OCI-LY1 (cell line): ENCODE measurements at regions not wholly inside any gene's neighbourhood (a gene's known extent, or its start where the extent isn't known, plus 50 kb on each side); places are given as distances from the start of the nearest gene placed in this dataset.

Experiments used
- H2AFZ ChIP-seq: fragments of 200-600 bp; sonication (generic), shearing (Covaris generic); 2 replicates; pipeline ENCODE4 v1.6.0; 2014; ENCODE audit warnings: antibody characterized with exemption, mild to moderate bottlenecking, low read length
- H3F3A ChIP-seq: fragments of 200-600 bp; sonication (generic), shearing (Covaris generic); 2 replicates; pipeline ENCODE4 v1.6.0; 2014; ENCODE audit warnings: mild to moderate bottlenecking, antibody characterized with exemption, low read length, moderate library complexity; ENCODE audit not compliant: insufficient read depth
- H3K27ac ChIP-seq: fragments of 200-600 bp; sonication (generic); 2 replicates; pipeline ENCODE4 v1.5.1; 2014; ENCODE audit warnings: low read length, mixed run types, mild to moderate bottlenecking, low read depth; ENCODE audit not compliant: poor library complexity, severe bottlenecking
- H3K27me3 ChIP-seq: fragments of 200-600 bp; sonication (generic); 2 replicates; pipeline ENCODE4 v1.6.0; 2014; ENCODE audit warnings: antibody characterized with exemption, mild to moderate bottlenecking, low read length, moderate library complexity; ENCODE audit not compliant: insufficient read depth
- H3K36me3 ChIP-seq: fragments of 200-600 bp; sonication (generic); 2 replicates; pipeline ENCODE4 v1.6.1; 2014; ENCODE audit warnings: mild to moderate bottlenecking, antibody characterized with exemption, low read length, moderate library complexity, mixed read lengths; ENCODE audit not compliant: insufficient read depth
- H3K4me1 ChIP-seq: fragments of 200-600 bp; sonication (generic); 2 replicates; pipeline ENCODE4 v1.5.1; 2014; ENCODE audit warnings: mild to moderate bottlenecking, low read length, moderate library complexity; ENCODE audit not compliant: insufficient read depth, severe bottlenecking
- H3K4me2 ChIP-seq: fragments of 200-600 bp; sonication (generic), shearing (Covaris generic); 2 replicates; pipeline ENCODE4 v1.6.1; 2014; ENCODE audit warnings: low read length
- H3K4me3 ChIP-seq: fragments of 200-600 bp; sonication (generic); 2 replicates; pipeline ENCODE4 v1.5.1; 2014; ENCODE audit warnings: low read length, low read depth, mild to moderate bottlenecking, mixed read lengths; ENCODE audit not compliant: poor library complexity, severe bottlenecking
- H3K79me2 ChIP-seq: fragments of 200-600 bp; shearing (Covaris generic); 2 replicates; pipeline ENCODE4 v1.6.1; 2016; ENCODE audit warnings: mixed run types, low read length, mixed read lengths; ENCODE audit not compliant: insufficient read depth
- H3K9ac ChIP-seq: fragments of 200-600 bp; sonication (generic), shearing (Covaris generic); 2 replicates; pipeline ENCODE4 v1.6.1; 2014; ENCODE audit warnings: mild to moderate bottlenecking, low read length, mixed read lengths
- H3K9me2 ChIP-seq: fragments of 200-600 bp; sonication (generic), shearing (Covaris generic); 2 replicates; pipeline ENCODE4 v1.6.1; 2014; ENCODE audit warnings: low read depth, mild to moderate bottlenecking, low read length, mixed read lengths
- H3K9me3 ChIP-seq: fragments of 200-600 bp; shearing (Covaris generic); 2 replicates; pipeline ENCODE4 v1.6.1; 2014; ENCODE audit warnings: low read length, mixed read lengths
- H4K20me1 ChIP-seq: fragments of 200-600 bp; sonication (generic), shearing (Covaris generic); 2 replicates; pipeline ENCODE4 v1.6.0; 2016; ENCODE audit warnings: mild to moderate bottlenecking, low read length; ENCODE audit not compliant: insufficient read depth
- EZH2 ChIP-seq: fragments of 200-600 bp; sonication (generic), shearing (Covaris generic); IDR thresholded peaks from 2 replicates; pipeline ENCODE4 v1.8.0; 2017; ENCODE audit warnings: borderline replicate concordance, mixed run types, mild to moderate bottlenecking, antibody characterized with exemption, low read length, moderate library complexity, mixed read lengths
- TF ChIP-seq, protein P1 (sequence below): fragments of 200-600 bp; sonication (generic), shearing (Covaris generic); IDR thresholded peaks from 2 replicates; pipeline ENCODE4 v1.5.1; 2017; ENCODE audit warnings: mild to moderate bottlenecking, antibody characterized with exemption, low read length, moderate library complexity, mixed read lengths

DNA sequence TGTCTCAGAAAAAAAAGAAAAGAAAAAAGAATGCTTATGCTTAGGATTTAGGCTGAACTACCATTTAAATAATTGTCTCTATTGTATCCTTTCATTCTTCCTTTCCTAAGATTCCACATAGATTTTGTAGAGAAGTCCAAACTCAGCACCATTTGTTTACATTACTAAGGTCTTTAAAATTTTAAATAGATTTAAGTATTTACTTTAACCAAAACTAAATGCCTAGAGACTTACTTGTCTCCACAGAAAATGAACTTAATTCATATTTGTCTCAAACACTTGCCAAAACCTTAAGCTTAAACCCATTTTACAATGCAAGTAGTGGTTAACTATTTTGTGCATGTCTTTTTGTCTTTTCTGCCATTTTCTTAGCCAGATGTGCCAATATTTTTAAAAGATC is 54.1 kb upstream of the ABI1 start:
- Histone ChIP-seq H3K27me3 (no peaks in the 10 kb centered on the region), H3K79me2 (no peaks in the 10 kb centered on the region), H3K9me3 (no peaks in the 10 kb centered on the region), H3F3A (no peaks in the 10 kb centered on the region), H3K4me3 (no peak overlapping the region), H3K9me2 (no peaks in the 10 kb centered on the region), H3K27ac (no peak overlapping the region), H3K36me3 (no peaks in the 10 kb centered on the region), H3K9ac (no peak overlapping the region), H4K20me1 (no peaks in the 10 kb centered on the region), H3K4me1 (no peaks in the 10 kb centered on the region), H2AFZ (no peak overlapping the region), H3K4me2 (no peak overlapping the region)
- TF ChIP-seq, protein P1, sequence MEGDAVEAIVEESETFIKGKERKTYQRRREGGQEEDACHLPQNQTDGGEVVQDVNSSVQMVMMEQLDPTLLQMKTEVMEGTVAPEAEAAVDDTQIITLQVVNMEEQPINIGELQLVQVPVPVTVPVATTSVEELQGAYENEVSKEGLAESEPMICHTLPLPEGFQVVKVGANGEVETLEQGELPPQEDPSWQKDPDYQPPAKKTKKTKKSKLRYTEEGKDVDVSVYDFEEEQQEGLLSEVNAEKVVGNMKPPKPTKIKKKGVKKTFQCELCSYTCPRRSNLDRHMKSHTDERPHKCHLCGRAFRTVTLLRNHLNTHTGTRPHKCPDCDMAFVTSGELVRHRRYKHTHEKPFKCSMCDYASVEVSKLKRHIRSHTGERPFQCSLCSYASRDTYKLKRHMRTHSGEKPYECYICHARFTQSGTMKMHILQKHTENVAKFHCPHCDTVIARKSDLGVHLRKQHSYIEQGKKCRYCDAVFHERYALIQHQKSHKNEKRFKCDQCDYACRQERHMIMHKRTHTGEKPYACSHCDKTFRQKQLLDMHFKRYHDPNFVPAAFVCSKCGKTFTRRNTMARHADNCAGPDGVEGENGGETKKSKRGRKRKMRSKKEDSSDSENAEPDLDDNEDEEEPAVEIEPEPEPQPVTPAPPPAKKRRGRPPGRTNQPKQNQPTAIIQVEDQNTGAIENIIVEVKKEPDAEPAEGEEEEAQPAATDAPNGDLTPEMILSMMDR: no peak
- TF ChIP-seq EZH2: no peak

DNA sequence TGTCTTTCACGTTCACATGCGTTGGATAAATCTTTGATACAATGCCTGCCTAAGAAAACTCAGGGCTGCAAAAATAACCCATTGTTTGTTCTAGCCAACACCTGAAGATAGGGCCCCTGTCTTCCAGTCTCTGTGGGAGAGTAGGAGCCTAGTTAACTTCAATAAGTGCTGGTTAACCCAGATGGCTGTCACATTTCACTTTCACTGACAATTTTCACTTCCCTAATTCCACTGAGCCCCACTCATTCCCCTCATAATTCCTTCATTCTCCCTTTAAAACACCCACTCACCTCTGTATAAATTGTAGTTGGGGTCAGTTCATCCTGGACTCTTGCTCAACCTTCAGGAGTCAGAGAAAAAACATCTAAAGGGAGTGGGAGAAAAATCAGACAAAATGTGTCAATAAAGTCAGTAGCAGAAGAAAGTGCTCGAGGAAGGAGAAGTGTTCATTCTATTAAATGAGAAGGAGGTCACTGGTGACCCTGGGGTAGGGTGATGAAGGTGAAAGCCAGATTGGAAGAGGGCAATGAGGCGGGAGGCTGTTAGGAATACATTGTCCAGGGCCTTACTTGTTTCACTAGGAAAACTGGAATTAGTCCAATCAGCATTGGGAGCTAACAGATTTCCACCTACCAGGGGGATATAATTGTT is 51.2 kb upstream of the ABI1 start:
- no peaks in the 10 kb centered on the region for H3K36me3 ChIP-seq
- no peak overlapping the region for H2AFZ ChIP-seq
- H3K27me3 ChIP-seq: no peaks in the 10 kb centered on the region
- H3K27ac ChIP-seq: no peak overlapping the region
- H4K20me1 ChIP-seq: no peaks in the 10 kb centered on the region
- no peak overlapping the region for H3K4me2 ChIP-seq
- no peaks in the 10 kb centered on the region for H3K9me2 ChIP-seq
- no peaks in the 10 kb centered on the region for H3K4me1 ChIP-seq
- H3K4me3 ChIP-seq: no peak overlapping the region
- H3K9ac ChIP-seq: no peak overlapping the region
- no peaks in the 10 kb centered on the region for H3K9me3 ChIP-seq
- H3F3A ChIP-seq: no peaks in the 10 kb centered on the region
- no peaks in the 10 kb centered on the region for H3K79me2 ChIP-seq
- TF ChIP-seq, protein P1: no peak
- TF ChIP-seq EZH2: no peak
